ENCODE measurements at regions not wholly inside any gene's neighbourhood (a gene's known extent, or its start where the extent isn't known, plus 50 kb on each side); places are given as distances from the start of the nearest gene placed in this dataset.

- TF ChIP-seq CTCF (IDR thresholded peaks at IDR 0.05) (no peak), EZH2 (IDR thresholded peaks at IDR 0.05; ENCODE audit: borderline replicate concordance, insufficient read depth, low read depth, low read length, poor library complexity, severe bottlenecking) (no peak)
Measured at GRCh38 chr4:137194670-137195069, 337.6 kb downstream of the PCDH18 start.
